ENCODE measurements at regions not wholly inside any gene's neighbourhood (a gene's known extent, or its start where the extent isn't known, plus 50 kb on each side); places are given as distances from the start of the nearest gene placed in this dataset.

GRCh38 chr2:238669581-238670080, 178.3 kb upstream of the TWIST2 start:
- DNase-seq (ENCODE audit: low spot score), result no peak
- no peaks in the 10 kb centered on the region for H3K9me3 ChIP-seq (ENCODE audit: severe bottlenecking)
- no peak for TF ChIP-seq CTCF (IDR thresholded peaks at IDR 0.05; ENCODE audit: poor library complexity, severe bottlenecking)
- no peaks in the 10 kb centered on the region for H3K36me3 ChIP-seq (ENCODE audit: low read depth)
- no peaks in the 10 kb centered on the region for H3K27me3 ChIP-seq (ENCODE audit: insufficient read depth, poor library complexity, severe bottlenecking)
- no peak for ATAC-seq (ENCODE audit: low read depth)
- H3K27ac ChIP-seq (ENCODE audit: poor library complexity, severe bottlenecking), result no peak overlapping the region
- H3K4me3 ChIP-seq (ENCODE audit: severe bottlenecking), result no peak overlapping the region
- H3K4me1 ChIP-seq (ENCODE audit: insufficient read depth, poor library complexity, severe bottlenecking), result no peaks in the 10 kb centered on the region

GRCh38 chr2:238670111-238670585, 177.7 kb upstream of the TWIST2 start:
- ATAC-seq (ENCODE audit: low read depth) (no peak), DNase-seq (ENCODE audit: low spot score) (no peak)
- Histone ChIP-seq H3K27me3 (ENCODE audit: insufficient read depth, poor library complexity, severe bottlenecking) (no peaks in the 10 kb centered on the region), H3K4me1 (ENCODE audit: insufficient read depth, poor library complexity, severe bottlenecking) (no peaks in the 10 kb centered on the region), H3K9me3 (ENCODE audit: severe bottlenecking) (no peaks in the 10 kb centered on the region), H3K27ac (ENCODE audit: poor library complexity, severe bottlenecking) (no peak overlapping the region), H3K36me3 (ENCODE audit: low read depth) (no peaks in the 10 kb centered on the region), H3K4me3 (ENCODE audit: severe bottlenecking) (no peak overlapping the region)
- TF ChIP-seq CTCF (IDR thresholded peaks at IDR 0.05; ENCODE audit: poor library complexity, severe bottlenecking), result no peak

GRCh38 chr2:238682536-238682935, 165.3 kb upstream of the TWIST2 start:
- Histone ChIP-seq H3K9me3 (ENCODE audit: severe bottlenecking) (no peaks in the 10 kb centered on the region), H3K4me1 (ENCODE audit: insufficient read depth, poor library complexity, severe bottlenecking) (peaks cover 19% of the 10 kb centered on the region), H3K27ac (ENCODE audit: poor library complexity, severe bottlenecking) (no peak overlapping the region), H3K36me3 (ENCODE audit: low read depth) (no peaks in the 10 kb centered on the region), H3K4me3 (ENCODE audit: severe bottlenecking) (no peak overlapping the region), H3K27me3 (ENCODE audit: insufficient read depth, poor library complexity, severe bottlenecking) (no peaks in the 10 kb centered on the region)
- no peak for ATAC-seq (ENCODE audit: low read depth)
- no peak for TF ChIP-seq CTCF (IDR thresholded peaks at IDR 0.05; ENCODE audit: poor library complexity, severe bottlenecking)
- no peak for DNase-seq (ENCODE audit: low spot score)

GRCh38 chr2:238684362-238685326, 163.2 kb upstream of the TWIST2 start:
- ATAC-seq (ENCODE audit: low read depth) (peak; percentile 100), DNase-seq (ENCODE audit: low spot score) (peak; percentile 80)
- no peaks in the 10 kb centered on the region for H3K27me3 ChIP-seq (ENCODE audit: insufficient read depth, poor library complexity, severe bottlenecking)
- H3K4me1 ChIP-seq (ENCODE audit: insufficient read depth, poor library complexity, severe bottlenecking), result peaks cover 19% of the 10 kb centered on the region
- H3K36me3 ChIP-seq (ENCODE audit: low read depth), result no peaks in the 10 kb centered on the region
- H3K9me3 ChIP-seq (ENCODE audit: severe bottlenecking), result no peaks in the 10 kb centered on the region
- no peak overlapping the region for H3K4me3 ChIP-seq (ENCODE audit: severe bottlenecking)
- peak; percentile 33 for TF ChIP-seq CTCF (IDR thresholded peaks at IDR 0.05; ENCODE audit: poor library complexity, severe bottlenecking)
- peak overlapping the region; percentile 83 for H3K27ac ChIP-seq (ENCODE audit: poor library complexity, severe bottlenecking)

All from RWPE2 (cell line).